HG02981 (cell line): ENCODE measurements at regions not wholly inside any gene's neighbourhood (a gene's known extent, or its start where the extent isn't known, plus 50 kb on each side); places are given as distances from the start of the nearest gene placed in this dataset.

Source experiments
- ATAC-seq: cut with Tn5 transposase; IDR thresholded peaks from one replicate; pipeline ENCODE4 v1.9.1; 2021; ENCODE audit warnings: mild to moderate bottlenecking, moderate library complexity; ENCODE audit not compliant: unreplicated experiment

DNA sequence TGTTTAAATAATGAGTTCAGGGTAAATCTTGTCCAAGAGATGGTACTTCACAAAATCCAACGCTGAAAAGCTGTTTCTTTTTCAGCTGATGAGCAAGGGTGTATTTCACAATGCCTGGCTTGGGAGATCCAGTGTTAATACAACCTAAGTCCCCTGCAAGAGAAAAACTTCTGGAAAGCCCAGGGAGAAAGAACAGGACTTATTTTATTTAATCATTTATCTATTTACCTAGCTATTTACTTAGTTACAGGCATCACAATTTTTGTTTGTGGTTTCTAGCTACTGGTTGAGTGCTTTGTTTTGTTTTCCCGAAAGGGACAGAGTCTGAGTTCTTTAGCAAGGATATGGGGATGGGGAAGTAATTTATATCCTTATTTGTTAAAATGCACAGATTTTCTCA lies 598.2 kb upstream of the SYT4 start:
- ATAC-seq = no peak

DNA sequence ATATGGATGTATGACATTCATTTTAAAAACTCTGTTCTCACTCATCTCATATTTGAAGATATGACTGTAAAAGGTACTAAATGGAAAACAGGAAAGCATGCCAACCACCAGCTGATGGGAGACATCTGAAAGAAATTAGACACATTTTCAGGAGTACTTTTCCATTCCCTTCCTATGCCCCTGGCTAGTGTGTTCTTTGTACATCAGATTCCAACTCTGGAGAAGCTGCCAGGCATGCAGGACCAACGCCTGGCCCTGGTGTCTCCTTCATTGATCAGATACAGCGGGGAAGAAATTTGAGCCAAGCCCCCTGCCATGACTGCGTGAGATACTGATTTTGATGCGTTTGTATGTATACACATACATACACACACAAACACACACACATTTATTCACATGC lies 599.0 kb upstream of the SYT4 start:
- no peak for ATAC-seq

DNA sequence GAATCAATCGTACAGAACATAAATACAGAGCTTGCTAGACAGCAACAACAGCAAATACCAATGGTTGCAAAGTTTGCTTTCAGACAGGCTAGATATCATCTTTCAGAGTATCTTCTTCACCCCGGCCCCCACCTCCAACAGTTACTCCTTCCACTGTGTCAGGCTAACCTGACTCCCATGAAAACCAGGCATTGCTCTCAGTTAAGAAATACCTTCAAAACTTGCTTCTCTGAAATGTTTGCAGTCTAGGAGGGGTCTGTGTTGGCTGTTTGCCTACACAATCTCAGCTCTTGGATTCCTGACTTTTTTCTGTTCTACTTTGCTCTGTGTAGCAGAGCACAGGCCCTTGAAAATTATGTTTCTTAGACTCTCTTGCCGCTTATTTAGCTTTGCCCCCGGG lies 599.5 kb upstream of the SYT4 start:
- ATAC-seq = no peak

DNA sequence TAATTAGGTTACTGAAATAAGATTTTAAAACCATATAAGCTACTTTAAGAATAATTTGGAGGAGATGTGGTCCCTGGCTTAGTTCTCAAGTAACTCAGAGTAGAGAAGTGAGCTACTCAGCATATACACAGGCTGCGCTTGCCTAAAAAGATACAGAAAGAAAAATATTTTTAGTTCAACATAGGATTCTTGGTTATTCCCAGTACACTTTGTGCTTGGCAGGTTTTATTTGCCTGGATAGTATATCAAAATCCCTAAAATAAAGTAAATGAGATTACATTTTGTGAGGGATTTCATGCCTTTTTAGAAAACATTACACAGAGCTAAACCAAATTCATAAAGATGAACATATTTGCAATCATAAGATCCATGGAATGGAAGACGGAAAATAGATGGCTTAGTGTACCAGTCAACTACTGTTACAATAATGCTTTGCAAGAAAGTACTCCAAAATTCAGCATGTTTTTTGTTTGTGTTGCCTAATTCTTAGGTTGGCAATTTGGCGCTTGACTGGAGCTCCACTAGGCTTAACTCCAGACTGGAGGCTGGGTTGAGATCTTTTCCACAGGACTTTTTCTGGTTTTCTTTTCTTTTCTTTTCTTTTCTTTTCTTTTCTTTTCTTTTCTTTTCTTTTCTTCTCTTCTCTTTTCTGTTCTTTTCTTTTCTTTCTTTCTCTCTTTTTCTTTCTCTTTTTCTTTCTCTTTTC lies 600.5 kb upstream of the SYT4 start:
- no peak for ATAC-seq

DNA sequence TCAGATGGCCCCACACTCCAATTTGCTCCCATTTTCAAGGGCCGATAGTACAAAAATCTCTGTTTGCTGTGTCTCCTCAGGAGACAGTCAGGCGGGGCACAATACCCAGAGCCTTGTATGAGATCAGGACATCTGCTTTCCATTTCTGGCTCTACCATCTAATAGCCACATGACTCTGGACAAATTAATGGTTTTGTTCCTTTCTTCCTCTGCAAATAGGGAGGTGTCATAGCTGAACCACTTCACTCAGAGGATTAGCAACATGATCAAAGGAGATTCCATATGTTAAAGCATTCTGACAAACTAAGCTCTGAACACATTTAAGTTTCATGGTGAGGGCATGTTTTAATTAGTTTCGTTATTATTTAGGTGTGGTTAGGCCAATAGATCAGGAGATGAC lies 602.1 kb upstream of the SYT4 start:
- no peak for ATAC-seq

DNA sequence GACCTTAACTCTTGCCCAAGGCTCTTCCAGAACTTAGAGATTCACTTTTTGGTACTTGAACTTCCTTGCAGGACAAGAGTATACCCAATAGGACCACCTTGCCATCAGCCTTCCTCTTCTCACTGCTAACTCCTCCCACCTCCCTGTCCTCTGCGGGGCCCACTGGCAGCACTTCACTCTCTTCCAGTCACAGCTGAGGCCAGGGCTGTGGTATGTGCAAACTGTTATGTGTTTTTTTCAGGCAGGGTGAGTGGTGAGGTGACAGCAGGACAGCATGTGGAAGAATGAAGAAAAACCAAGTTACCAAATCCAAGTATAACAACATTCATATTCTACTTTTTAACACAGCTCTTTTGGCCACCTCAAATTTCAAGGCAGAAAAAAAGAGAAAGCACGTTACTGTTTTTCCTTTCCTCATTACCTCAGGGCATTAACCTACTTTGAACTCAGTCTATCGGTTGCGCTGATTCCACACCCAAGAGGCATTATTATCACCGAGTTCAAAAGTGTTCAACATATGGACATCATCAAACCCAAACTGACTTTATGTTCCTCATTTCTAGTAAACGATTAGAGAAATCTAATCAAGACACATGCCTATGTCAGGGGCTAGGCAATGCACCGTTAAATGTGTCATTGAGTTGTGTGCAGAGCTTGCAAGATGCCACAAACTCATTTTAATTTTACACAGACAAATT lies 605.2 kb upstream of the SYT4 start:
- no peak for ATAC-seq

DNA sequence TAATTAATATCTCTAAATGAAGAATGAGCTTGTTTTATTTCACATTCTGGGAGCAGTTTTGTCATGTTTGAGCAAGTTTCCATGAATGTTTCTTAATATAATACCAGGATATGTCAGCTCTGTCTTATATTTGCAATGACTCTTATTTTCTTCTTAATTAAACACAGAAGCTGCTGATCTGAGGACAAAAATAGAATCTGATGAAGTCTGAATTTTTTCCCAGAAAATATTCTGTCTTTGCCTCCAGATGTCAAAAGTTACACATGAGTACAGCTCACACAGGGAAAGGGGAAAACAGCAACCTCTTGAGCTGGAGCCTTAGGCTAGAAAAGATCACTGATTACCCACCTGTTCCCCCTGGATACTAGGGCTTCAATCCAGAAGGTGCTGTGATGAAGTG lies 606.6 kb upstream of the SYT4 start:
- ATAC-seq = no peak

DNA sequence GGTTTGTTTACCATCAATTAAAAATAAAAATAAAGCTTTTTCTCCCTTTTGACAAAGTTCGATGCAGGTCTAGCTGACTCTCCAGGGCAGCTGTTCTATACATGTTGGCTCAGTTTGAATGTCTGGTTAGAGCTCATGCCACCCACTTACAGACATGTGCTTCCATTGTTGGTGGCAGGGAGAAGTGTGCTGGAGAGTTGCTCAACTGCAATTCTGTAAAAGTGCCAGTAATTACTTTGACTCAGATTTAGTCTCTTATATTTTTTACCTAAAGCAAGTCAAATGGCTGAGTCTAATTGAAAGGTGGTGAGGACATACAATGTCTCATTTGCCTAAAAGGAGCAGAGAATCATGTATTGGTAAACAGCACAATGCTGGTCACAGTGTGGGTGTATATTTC lies 609.1 kb upstream of the SYT4 start:
- ATAC-seq = no peak

DNA sequence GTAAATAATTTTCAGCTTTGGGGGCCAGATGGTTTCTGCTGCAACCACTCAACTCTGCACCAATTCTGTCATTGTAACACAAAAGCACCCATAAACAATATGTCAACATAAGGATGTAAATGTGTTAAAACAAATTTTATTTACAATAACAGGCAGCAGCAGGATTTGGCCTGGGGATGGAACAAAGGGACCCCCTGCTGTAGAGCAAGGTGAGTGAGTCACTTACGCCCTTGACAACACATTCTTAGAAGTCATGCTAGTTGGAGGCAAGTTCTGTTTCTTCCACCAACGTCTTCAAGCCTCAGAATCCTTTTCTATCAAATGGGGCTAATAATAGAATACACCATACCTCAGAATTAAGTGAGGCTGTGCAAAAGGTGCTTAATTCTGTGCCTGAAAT lies 610.2 kb upstream of the SYT4 start:
- no peak for ATAC-seq

DNA sequence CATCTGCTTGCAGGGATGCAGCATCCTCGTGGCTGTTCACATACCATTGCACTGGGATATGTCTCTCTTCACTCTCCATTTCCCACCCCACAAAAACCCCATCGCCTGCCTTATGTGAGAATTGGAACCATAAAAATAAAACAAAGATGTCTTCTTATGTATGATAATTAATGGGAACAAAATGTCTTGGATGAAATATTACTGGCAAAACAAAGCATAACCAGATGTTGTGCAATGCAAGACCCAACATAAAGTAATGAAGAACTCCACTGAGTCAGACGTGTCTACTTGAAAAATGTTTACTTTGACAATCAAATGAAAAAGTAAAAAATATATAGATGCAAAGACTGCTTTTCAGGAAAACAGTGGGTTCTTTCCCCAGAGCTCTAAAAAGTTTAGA lies 611.3 kb upstream of the SYT4 start:
- no peak for ATAC-seq

DNA sequence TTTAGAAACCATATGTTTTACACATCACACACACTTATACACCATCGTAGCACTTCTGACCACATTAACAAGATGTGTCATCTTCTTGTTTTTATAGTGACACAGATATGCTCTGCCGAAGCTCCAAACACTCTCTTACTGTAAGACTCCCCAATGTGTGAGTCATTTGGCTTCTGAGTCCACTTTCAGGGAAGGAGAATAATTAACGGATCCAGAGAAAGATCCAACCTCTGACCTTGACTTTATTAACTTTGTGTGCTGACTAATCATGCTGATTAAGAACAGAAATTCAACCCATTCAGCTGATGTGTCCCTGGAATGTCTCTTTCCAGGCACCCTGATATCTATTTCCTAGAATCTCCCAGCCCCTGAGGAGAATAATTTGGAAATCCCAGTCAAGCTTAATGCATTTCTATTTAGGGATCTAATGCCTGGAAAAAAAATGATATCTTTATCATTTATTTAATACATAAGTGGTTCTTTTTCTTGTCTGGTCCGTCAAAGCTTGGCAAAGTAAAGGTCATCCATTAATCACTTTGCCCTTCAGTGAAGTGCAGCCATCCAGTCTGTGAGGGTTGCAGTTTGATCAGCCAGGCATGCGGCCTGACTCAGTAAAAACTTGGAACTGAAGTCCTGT lies 615.8 kb upstream of the SYT4 start:
- ATAC-seq = no peak

DNA sequence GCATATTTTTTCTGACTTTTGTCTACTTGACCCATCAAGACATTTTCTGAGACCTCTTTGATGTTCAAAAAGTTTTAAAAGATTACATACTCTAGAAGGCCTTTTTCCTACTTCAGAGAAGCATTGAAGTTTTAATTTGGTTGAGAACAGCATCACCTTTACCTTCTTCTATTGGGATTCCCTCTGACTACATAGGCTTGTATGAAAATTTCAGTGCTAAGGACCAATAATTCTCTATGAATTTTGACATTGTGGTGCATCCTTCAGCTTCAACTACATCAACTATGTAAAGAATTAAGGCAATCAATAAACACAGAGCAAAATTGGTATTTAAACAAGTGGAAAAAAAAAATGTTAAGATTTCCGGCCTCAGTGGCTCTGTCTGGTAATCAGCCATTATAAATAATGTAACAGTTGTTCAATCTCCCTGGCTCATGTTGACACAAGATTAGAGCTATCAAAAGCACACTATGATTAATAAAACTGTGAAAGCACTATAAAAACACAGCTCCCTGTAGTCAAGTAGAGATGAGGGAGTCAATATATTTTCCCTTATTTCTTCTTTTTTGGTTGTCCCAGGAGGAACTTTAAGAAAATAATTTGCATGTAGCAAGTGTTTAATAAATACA lies 627.0 kb upstream of the SYT4 start:
- ATAC-seq = no peak

DNA sequence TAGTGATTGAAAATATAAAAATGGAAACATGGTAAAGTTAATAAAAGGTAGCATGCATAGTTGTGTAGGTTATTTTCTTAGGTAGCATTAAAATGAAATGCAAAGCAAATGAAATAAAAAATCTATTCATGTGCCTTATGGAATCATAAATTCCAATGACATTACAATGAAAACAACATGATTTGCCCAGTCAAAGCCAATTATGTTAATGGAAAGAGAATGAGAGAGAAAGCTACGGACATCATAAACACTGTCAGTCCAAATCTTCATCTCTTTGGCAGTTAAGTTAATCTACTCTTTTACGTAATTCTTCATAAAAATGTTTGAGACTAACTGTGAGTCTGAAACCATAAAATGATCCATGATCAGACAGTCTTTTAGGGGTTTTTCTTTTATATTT lies 636.7 kb upstream of the SYT4 start:
- ATAC-seq = no peak

DNA sequence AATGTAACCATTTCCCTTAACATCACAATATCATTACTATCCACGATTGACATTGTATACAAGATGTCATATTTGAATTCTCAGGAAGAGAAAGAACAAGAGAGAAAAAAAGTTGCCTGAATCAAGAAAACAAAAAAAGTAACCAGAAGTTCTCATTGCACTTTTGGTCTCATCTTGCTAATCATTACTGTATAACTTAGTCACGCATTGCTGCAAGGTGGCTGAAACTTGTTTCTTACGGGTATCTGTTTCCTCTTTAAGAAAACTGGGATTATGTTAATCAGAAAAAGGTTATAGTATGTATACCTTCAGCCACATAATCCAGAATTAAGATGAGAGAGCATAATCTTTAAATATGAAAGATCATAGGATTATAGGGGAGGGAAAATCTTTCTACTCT lies 639.7 kb upstream of the SYT4 start:
- ATAC-seq = peak; percentile 67

DNA sequence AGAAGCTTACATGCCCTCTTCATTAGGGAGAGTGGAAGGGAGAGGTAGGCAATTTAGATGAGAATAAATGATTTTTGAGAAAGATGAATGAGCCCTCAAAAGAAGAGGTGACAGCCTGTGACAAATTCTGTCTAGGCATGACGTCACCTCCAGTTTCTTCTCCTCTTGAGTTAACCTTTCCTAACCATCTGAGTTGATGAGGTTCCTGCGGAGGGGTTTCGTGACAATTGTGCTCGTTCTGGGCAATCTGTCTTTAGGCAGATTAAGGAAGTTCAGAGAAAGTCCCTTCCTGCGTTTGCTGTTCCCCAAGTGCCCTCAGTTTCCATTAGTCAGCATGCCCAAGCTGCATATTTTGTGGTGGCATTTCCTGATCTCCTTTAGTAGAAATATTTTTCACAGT lies 640.2 kb upstream of the SYT4 start:
- ATAC-seq = peak; percentile 69

DNA sequence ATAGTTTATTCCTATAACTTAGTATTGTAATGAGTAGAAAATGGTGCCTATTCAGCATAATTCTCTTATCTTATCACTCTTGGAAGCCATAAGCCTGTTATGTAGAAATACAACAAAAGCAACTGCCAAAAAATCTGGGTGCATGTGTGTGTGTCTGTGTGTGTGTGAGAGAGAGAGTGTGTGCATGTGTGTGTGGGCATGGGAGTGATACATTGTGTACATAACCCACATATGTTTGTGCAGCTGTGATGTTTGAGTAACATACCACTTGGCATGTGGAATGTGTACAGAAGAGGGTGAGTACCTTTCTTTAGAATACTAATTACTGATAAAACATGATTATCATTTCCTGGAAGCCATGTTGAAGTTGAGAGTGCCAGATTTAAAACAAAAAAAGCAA lies 642.3 kb upstream of the SYT4 start:
- no peak for ATAC-seq

DNA sequence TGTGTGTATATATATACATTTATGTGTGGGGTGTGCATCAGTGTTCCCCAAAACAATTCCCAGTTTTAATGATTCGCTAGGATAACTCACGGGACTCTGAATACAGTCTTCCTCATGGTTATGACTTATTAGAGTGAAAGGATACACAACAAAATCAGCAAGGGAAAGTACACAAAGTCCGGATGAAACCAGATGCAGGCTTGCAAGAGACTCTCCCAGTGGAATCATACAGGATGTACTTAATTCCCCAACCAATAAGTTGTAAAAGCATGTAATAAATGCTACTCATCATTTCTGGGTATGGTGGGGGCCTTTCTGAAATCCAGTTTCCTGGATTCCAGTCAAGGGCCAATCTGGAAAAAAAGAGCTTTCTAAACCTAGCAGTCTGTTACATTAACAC lies 654.1 kb upstream of the SYT4 start:
- no peak for ATAC-seq

DNA sequence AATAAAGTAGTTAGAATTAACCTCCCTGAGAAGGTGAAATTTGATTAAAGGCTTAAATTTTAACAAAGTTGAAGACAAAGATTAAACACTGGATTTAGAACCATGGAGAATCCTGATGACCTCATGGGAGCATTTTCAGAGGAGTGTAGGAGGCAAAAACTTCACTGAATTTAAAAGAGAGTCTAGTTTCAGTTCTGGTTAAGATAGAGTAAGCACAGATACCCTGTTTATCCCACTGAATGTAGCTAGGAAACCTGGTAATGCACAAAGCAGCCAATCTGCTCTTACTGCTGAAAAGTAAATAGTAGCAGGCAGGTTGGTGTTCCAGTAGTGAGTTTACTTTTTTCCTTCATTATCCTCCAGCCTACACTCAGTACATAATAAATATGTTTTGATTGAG lies 654.9 kb upstream of the SYT4 start:
- ATAC-seq = no peak

DNA sequence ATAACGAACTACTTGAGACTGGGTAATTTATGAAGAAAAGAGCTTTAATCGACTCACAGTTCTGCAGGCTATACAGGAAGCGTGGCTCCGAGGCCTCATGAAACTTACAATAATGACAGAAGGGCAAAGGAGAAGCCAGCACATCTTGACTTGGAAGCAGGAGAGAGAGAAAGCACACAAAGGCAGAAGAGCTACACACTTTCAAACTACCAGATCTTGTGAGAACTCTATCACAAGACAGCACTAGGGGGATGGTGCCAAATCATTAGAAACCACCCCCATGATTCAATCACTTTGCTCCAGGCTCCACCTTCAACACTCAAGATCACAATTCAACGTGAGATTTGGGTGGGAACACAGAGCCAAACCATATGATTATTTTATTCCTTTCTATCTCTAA lies 655.9 kb upstream of the SYT4 start:
- no peak for ATAC-seq

DNA sequence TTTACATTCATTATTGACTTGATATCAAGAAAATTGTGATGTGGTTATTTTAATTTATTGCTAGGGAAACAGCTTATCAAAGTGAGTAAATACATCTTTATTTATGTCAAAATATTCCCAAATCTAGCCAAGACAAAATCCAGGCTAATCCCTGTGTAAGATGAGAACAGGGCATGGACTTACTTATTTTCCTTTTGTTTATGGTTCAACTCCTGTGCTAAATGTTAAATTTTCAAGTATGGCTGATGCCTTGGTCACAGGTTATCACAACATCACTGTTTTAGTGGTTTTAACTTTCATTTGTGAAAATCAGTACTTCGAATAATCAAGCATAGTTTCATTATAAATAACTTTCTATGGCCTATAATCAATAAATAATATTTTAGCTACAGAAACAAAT lies 657.0 kb upstream of the SYT4 start:
- no peak for ATAC-seq

DNA sequence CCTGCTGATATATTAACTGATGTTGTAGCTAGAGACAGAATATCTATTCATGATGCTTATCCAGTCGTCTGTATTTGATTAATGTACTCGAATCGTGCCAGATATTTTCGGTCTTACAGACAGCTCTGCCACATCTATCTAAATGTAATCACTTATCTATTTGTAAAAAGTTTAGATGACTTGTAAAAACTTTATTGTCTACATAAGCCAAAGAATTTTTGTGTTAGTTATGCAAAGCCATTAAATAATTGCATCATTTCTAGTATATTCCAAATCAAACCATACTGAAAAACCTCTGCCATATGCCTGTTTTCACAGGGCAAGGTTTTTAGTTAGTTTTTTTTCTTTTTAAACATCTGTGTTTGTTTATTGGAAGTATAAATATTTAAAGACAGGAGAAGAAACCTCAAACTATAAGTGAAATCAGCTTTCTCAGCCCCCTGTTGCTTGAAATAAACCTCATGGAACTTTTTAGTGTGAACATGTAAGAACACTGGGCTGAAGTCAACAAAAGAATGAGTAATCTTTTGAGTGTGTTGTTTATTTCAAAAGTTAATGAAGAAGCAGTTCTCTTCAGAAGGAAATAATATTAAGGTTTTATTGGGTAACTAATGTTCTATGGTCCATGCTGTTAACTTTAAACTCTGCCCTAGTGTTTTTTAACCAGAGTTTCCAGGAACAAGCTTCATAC lies 657.6 kb upstream of the SYT4 start:
- no peak for ATAC-seq
